SK-N-SH (cell line): ENCODE measurements at regions not wholly inside any gene's neighbourhood (a gene's known extent, or its start where the extent isn't known, plus 50 kb on each side); places are given as distances from the start of the nearest gene placed in this dataset.

Experiments
- CTCF ChIP-seq: fragments of 200-600 bp; sonication (generic); IDR thresholded peaks from 2 replicates; pipeline ENCODE4 v1.6.1; 2017; ENCODE audit warnings: antibody characterized with exemption, mild to moderate bottlenecking, moderate library complexity
- EP300 ChIP-seq, 2 experiments: IDR thresholded peaks; 2 replicates each; pipeline versions ENCODE4 v1.4.0 to v1.6.1; 2012; ENCODE audit warnings: borderline replicate concordance in 1 of 2, low read depth in 1 of 2, low read length in 1 of 2
- FOXM1 ChIP-seq: IDR thresholded peaks from 2 replicates; pipeline ENCODE4 v1.4.0; 2012; ENCODE audit warnings: low read depth, mild to moderate bottlenecking
- GABPA ChIP-seq: IDR thresholded peaks from 2 replicates; pipeline ENCODE4 v1.4.0; 2012; ENCODE audit warnings: low read depth, mild to moderate bottlenecking
- JUND ChIP-seq: IDR thresholded peaks from 2 replicates; pipeline ENCODE4 v1.4.0; 2012
- MXI1 ChIP-seq: IDR thresholded peaks from 2 replicates; pipeline ENCODE4 v1.6.1; 2012; ENCODE audit warnings: mild to moderate bottlenecking, low read depth, low read length, improper control_type of control experiment
- POLR2AphosphoS5 ChIP-seq: IDR thresholded peaks from 2 replicates; pipeline ENCODE4 v1.6.1; 2012; ENCODE audit warnings: low read depth, low read length
- RFX5 ChIP-seq: IDR thresholded peaks from 2 replicates; pipeline ENCODE4 v1.6.1; 2012; ENCODE audit warnings: mild to moderate bottlenecking, improper control_type of control experiment, low read length
- TAF1 ChIP-seq: IDR thresholded peaks from 2 replicates; pipeline ENCODE4 v1.6.1; 2012; ENCODE audit warnings: low read depth, mild to moderate bottlenecking, low read length, moderate library complexity, borderline replicate concordance
- YY1 ChIP-seq: IDR thresholded peaks from 2 replicates; pipeline ENCODE4 v1.4.0; 2012; ENCODE audit warnings: low read depth, mild to moderate bottlenecking

GRCh38 chr10:9670911-9671310 lies 1346.8 kb upstream of the CELF2 start:
- TF ChIP-seq JUND (no peak), CTCF (no peak), TAF1 (no peak), FOXM1 (no peak), EP300 (IDR thresholded peaks at IDR 0.05; ENCODE audit: borderline replicate concordance in 1 of 2, low read depth in 1 of 2, low read length in 1 of 2) (no peak), GABPA (no peak), POLR2AphosphoS5 (no peak), MXI1 (no peak), YY1 (no peak), RFX5 (no peak)
